Suprapubic skin (tissue), 4 donors: ENCODE measurements at regions not wholly inside any gene's neighbourhood (a gene's known extent, or its start where the extent isn't known, plus 50 kb on each side); places are given as distances from the start of the nearest gene placed in this dataset.
"Not testable (repeated sequence)": the region's sequence is repeated elsewhere in the genome, so short reads cannot be mapped to it uniquely, and the experiment has no call there.

Source experiments
- DNase-seq, 2 donors: peaks; one replicate each; pipeline ENCODE4 v3.0.0-alpha.2; 2019; ENCODE audit warnings: low spot score in 2 of 2
- H3K27ac ChIP-seq: fragments of 200-600 bp; sonication (generic); one replicate; pipeline ENCODE4 v1.5.1; 2019
- H3K27me3 ChIP-seq: fragments of 200-600 bp; sonication (generic); one replicate; pipeline ENCODE4 v1.5.1; 2019
- H3K36me3 ChIP-seq: fragments of 200-600 bp; sonication (generic); one replicate; pipeline ENCODE4 v1.5.1; 2019
- H3K4me1 ChIP-seq: fragments of 200-600 bp; sonication (generic); one replicate; pipeline ENCODE4 v1.5.1; 2019
- H3K4me3 ChIP-seq: fragments of 200-600 bp; sonication (generic); one replicate; pipeline ENCODE4 v1.5.1; 2019; ENCODE audit warnings: mild to moderate bottlenecking
- H3K9me3 ChIP-seq: fragments of 200-600 bp; sonication (generic); one replicate; pipeline ENCODE4 v1.5.1; 2019
- CTCF ChIP-seq, 2 donors: fragments of 200-600 bp in 1 of 2; fragments of 450-650 bp in 1 of 2; sonication (generic) in 1 of 2; IDR thresholded peaks; one replicate each; pipeline ENCODE4 v1.5.1; 2016 to 2019; ENCODE audit warnings: antibody characterized with exemption in 2 of 2, mild to moderate bottlenecking in 1 of 2, moderate library complexity in 1 of 2
- EP300 ChIP-seq: sonication (generic); formaldehyde crosslinking; IDR thresholded peaks from one replicate; pipeline ENCODE4 v1.6.1; 2017; ENCODE audit warnings: antibody characterized with exemption
- POLR2A ChIP-seq, 2 donors: fragments of 450-650 bp; IDR thresholded peaks; one replicate each; pipeline ENCODE4 v1.6.1; 2017; ENCODE audit warnings: antibody characterized with exemption in 2 of 2, mild to moderate bottlenecking in 2 of 2, moderate library complexity in 2 of 2
- POLR2AphosphoS5 ChIP-seq, 3 donors: sonication (generic); formaldehyde crosslinking; IDR thresholded peaks; one replicate each; pipeline ENCODE4 v1.6.1; 2017; ENCODE audit warnings: antibody characterized with exemption in 3 of 3
- WGBS: methylation state at CpG from one replicate; pipeline ENCODE4 v1.1.5; 2018; 5-methylcytosine and 5-hydroxymethylcytosine counted together

DNA sequence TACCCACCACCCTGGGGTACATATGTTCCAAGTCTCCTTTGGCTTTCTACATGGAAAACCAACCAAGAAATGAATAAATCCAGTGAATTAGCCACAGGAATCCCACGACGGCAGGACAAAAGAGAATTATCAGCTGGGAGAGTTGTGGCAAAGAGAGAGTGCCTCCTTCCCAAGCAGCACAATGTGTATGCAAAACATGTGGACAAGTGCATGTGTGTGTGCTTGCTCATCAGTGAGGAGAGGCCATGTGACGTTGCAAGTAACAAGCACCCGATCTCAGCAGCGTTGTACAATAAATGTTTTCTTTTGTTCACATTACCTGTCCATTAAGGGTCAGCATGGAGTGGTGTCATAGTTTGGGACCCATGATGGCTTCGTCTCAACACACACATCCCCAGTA lies 50.0 kb upstream of the EMX2 start:
- no peak overlapping the region for H3K27ac ChIP-seq
- WGBS, result 82% methylated on average over 6 of the region's 6 CpGs

GRCh38 chr10:117488004-117488403 lies 54.5 kb upstream of the EMX2 start:
- TF ChIP-seq EP300 (no peak), POLR2A (IDR thresholded peaks at IDR 0.05) (no peak), CTCF (IDR thresholded peaks at IDR 0.05) (no peak), POLR2AphosphoS5 (IDR thresholded peaks at IDR 0.05) (no peak)
- Histone ChIP-seq H3K9me3 (no peaks in the 10 kb centered on the region), H3K4me3 (no peak overlapping the region), H3K36me3 (no peaks in the 10 kb centered on the region), H3K4me1 (peaks cover 17% of the 10 kb centered on the region), H3K27ac (no peak overlapping the region), H3K27me3 (peaks cover under 1% of the 10 kb centered on the region)
- WGBS, result 83% methylated on average over 7 of the region's 7 CpGs
- DNase-seq, result no peak

More for the DNA sequence above, 50.0 kb upstream of the EMX2 start:
- TF ChIP-seq POLR2AphosphoS5 (IDR thresholded peaks at IDR 0.05), result no peak
- no peak for TF ChIP-seq POLR2A (IDR thresholded peaks at IDR 0.05)
- no peak for TF ChIP-seq EP300
- TF ChIP-seq CTCF (IDR thresholded peaks at IDR 0.05), result no peak
- H3K9me3 ChIP-seq, result no peaks in the 10 kb centered on the region
- no peak overlapping the region for H3K4me3 ChIP-seq
- H3K36me3 ChIP-seq, result no peaks in the 10 kb centered on the region
- peaks cover 8% of the 10 kb centered on the region for H3K27me3 ChIP-seq
- H3K4me1 ChIP-seq, result no peaks in the 10 kb centered on the region
- no peak for DNase-seq

DNA sequence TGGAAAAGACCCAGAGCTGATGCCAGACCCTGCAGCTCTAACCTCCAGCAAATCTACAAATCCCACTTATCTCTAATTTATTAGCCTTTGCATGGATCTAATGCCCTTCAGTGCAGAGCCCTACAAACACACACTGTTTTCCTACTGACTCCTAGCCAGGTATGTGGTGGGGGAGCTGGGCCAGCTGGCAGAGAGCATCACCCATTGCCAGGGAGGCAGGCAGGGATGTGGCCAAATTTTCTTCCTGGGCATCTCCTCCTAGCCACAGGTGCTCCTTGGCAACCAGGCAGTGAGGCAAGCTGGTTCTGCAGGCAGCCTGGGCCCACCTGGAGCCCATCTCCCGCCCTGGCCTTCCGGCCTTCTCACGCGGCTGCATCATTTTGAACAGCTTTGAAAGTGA lies 55.9 kb upstream of the EMX2 start:
- H3K9me3 ChIP-seq, result no peaks in the 10 kb centered on the region
- H3K36me3 ChIP-seq, result no peaks in the 10 kb centered on the region
- no peak overlapping the region for H3K4me3 ChIP-seq
- WGBS, result 85% methylated on average over 3 of the region's 4 CpGs
- no peak for DNase-seq
- H3K27ac ChIP-seq, result no peak overlapping the region
- H3K4me1 ChIP-seq, result peaks cover 21% of the 10 kb centered on the region
- no peaks in the 10 kb centered on the region for H3K27me3 ChIP-seq
- TF ChIP-seq POLR2AphosphoS5 (IDR thresholded peaks at IDR 0.05) (no peak), POLR2A (IDR thresholded peaks at IDR 0.05) (no peak), CTCF (IDR thresholded peaks at IDR 0.05) (no peak), EP300 (no peak)

- DNase-seq, result no peak
- Histone ChIP-seq H3K4me3 (no peak overlapping the region), H3K27ac (no peak overlapping the region), H3K4me1 (peaks cover 25% of the 10 kb centered on the region), H3K27me3 (no peaks in the 10 kb centered on the region), H3K9me3 (no peaks in the 10 kb centered on the region), H3K36me3 (no peaks in the 10 kb centered on the region)
- 40% methylated on average over 5 of the region's 5 CpGs for WGBS
- TF ChIP-seq EP300, result no peak
- no peak for TF ChIP-seq POLR2AphosphoS5 (IDR thresholded peaks at IDR 0.05)
- TF ChIP-seq POLR2A (IDR thresholded peaks at IDR 0.05), result no peak
- TF ChIP-seq CTCF (IDR thresholded peaks at IDR 0.05), result no peak
Observed at GRCh38 chr10:117483056-117483590, 59.4 kb upstream of the EMX2 start.

DNA sequence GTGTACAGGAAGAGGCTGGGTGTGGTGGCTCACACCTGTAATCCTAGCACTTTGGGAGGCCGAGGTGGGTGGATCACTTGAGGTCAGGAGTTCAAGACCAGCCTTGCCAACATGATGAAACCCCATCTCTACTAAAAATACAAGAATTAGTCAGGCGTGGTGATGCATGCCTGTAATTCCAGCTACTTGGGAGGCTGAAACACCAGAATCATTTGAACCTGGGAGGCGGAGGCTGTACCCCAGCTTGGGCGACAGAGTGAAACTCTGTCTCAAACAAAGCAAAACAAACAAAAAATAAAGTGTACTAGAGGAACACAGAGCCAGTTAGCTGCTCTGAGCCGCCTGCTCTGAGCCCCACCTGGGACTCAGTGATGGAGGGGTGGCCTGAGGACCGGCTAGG lies 61.5 kb upstream of the EMX2 start:
- WGBS, result 80% methylated on average over 6 of the region's 6 CpGs
- not testable (repeated sequence) for H3K4me3 ChIP-seq, DNase-seq, H3K36me3 ChIP-seq, H3K27me3 ChIP-seq, H3K27ac ChIP-seq, H3K9me3 ChIP-seq
- peaks cover 24% of the 10 kb centered on the region for H3K4me1 ChIP-seq

DNA sequence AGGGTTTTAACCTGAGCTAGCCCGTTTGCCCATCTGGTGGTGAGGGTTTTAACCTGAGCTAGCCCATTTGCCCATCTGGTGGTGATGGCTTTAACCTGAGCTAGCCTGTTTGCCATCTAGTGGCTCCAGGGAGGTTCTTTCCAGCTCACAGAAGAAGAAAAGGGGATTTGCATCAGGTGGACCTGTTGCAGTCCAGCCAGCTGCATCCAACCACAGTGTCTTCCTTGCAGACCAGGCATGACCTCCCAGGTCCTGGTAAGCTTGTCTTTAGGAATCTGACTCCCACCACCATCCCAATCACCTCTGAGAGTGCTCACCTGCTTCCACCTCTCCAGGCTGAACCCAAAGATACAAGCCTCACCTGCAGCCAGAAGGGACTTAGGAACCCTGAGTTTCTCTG lies 62.4 kb upstream of the EMX2 start:
- Histone ChIP-seq H3K27ac (no peak overlapping the region), H3K36me3 (no peaks in the 10 kb centered on the region), H3K4me1 (peaks cover 22% of the 10 kb centered on the region), H3K27me3 (no peaks in the 10 kb centered on the region), H3K9me3 (no peaks in the 10 kb centered on the region), H3K4me3 (no peak overlapping the region)
- TF ChIP-seq CTCF (IDR thresholded peaks at IDR 0.05), result no peak
- no peak for TF ChIP-seq POLR2A (IDR thresholded peaks at IDR 0.05)
- TF ChIP-seq POLR2AphosphoS5 (IDR thresholded peaks at IDR 0.05), result no peak
- TF ChIP-seq EP300, result no peak
- no peak for DNase-seq
- WGBS, result no CpG with 5 or more reads among the region's 1 CpG
